Gastrocnemius medialis (tissue), 4 donors: ENCODE measurements at regions not wholly inside any gene's neighbourhood (a gene's known extent, or its start where the extent isn't known, plus 50 kb on each side); places are given as distances from the start of the nearest gene placed in this dataset.

Experiments used
- POLR2A ChIP-seq, 2 donors: fragments of 450-650 bp; IDR thresholded peaks; one replicate each; pipeline ENCODE4 v1.6.1; 2017; ENCODE audit warnings: antibody characterized with exemption in 2 of 2, mild to moderate bottlenecking in 2 of 2, moderate library complexity in 2 of 2
- TF ChIP-seq, protein P1 (sequence below), 5 experiments: fragments of 450-650 bp in 3 of 5; fragments of 200-600 bp in 2 of 5; sonication (generic) in 2 of 5; IDR thresholded peaks in 4 of 5; conservative IDR thresholded peaks in 1 of 5; 1 replicate in 4 of 5; 2 replicates in 1 of 5; pipeline ENCODE4 v1.5.1; 2016 to 2019; ENCODE audit warnings: antibody characterized with exemption in 5 of 5, mild to moderate bottlenecking in 3 of 5, moderate library complexity in 3 of 5

GRCh38 chr18:22032392-22032961 is 136.9 kb upstream of the GATA6 start:
- TF ChIP-seq, protein P1, sequence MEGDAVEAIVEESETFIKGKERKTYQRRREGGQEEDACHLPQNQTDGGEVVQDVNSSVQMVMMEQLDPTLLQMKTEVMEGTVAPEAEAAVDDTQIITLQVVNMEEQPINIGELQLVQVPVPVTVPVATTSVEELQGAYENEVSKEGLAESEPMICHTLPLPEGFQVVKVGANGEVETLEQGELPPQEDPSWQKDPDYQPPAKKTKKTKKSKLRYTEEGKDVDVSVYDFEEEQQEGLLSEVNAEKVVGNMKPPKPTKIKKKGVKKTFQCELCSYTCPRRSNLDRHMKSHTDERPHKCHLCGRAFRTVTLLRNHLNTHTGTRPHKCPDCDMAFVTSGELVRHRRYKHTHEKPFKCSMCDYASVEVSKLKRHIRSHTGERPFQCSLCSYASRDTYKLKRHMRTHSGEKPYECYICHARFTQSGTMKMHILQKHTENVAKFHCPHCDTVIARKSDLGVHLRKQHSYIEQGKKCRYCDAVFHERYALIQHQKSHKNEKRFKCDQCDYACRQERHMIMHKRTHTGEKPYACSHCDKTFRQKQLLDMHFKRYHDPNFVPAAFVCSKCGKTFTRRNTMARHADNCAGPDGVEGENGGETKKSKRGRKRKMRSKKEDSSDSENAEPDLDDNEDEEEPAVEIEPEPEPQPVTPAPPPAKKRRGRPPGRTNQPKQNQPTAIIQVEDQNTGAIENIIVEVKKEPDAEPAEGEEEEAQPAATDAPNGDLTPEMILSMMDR (IDR thresholded peaks at IDR 0.05 in 4 of 5, conservative IDR thresholded peaks at IDR 0.05 in 1 of 5): no peak
- TF ChIP-seq POLR2A (IDR thresholded peaks at IDR 0.05): no peak
